Adrenal gland (tissue), 5 donors: ENCODE measurements at regions not wholly inside any gene's neighbourhood (a gene's known extent, or its start where the extent isn't known, plus 50 kb on each side); places are given as distances from the start of the nearest gene placed in this dataset.

Source experiments
- CTCF ChIP-seq, 6 experiments: fragments of 450-650 bp in 4 of 6; fragments of 200-600 bp in 2 of 6; sonication (generic) in 1 of 6; IDR thresholded peaks; 1 replicate in 5 of 6; 2 replicates in 1 of 6; pipeline versions ENCODE4 v1.5.1 to v1.8.0; 2016 to 2021; ENCODE audit warnings: antibody characterized with exemption in 6 of 6, mild to moderate bottlenecking in 2 of 6, moderate library complexity in 1 of 6
- POLR2A ChIP-seq, 2 donors: fragments of 450-650 bp; IDR thresholded peaks; one replicate each; pipeline ENCODE4 v1.6.1; 2017; ENCODE audit warnings: antibody characterized with exemption in 2 of 2, mild to moderate bottlenecking in 2 of 2, moderate library complexity in 1 of 2
- donor health status: DM: no; HTN: no; CAD: no.

DNA sequence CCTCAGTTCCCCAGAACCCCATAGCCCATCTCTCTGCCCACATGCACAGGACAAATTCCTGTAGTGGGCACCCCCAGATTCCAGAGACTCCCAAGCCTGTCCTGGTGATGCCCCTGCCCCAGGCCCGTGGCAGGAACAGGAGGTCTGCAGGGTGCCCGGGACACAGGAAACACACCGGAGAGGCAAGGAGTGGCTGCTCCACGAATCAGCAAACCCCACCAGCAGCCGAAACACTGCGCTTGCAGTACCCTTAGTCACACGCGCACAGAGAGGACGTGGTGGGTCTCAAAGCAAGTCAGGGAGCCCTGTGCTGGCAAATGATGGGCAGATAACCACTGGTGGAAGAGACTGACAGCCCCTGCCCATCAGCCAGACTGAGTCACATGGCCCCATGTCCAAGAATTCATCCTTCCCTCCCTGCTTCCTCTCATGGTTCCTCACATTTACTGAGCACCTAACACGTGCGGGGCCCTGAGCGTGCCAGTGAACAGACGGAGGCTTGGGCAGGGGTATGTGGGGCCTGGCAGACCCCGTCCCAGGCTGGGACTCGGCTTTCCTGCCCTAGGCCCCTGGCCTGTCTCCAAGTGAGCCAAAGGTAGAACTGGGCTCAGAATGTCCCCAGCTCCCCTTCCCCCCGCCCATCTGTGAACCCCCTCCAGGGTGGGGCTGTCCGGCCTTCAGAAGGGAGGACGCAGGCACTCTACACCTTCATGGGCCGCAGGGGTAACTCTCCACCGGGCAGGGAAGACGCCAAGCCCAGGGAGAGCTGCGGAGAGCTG is 130.4 kb upstream of the IQSEC1 start:
- TF ChIP-seq CTCF (IDR thresholded peaks at IDR 0.05) (no peak), POLR2A (IDR thresholded peaks at IDR 0.05) (no peak)
